Suprapubic skin (tissue), 4 donors: ENCODE measurements at regions not wholly inside any gene's neighbourhood (a gene's known extent, or its start where the extent isn't known, plus 50 kb on each side); places are given as distances from the start of the nearest gene placed in this dataset.

Experiments used
- EP300 ChIP-seq: sonication (generic); formaldehyde crosslinking; IDR thresholded peaks from one replicate; pipeline ENCODE4 v1.6.1; 2017; ENCODE audit warnings: antibody characterized with exemption
- POLR2A ChIP-seq, 2 donors: fragments of 450-650 bp; IDR thresholded peaks; one replicate each; pipeline ENCODE4 v1.6.1; 2017; ENCODE audit warnings: antibody characterized with exemption in 2 of 2, mild to moderate bottlenecking in 2 of 2, moderate library complexity in 2 of 2
- POLR2AphosphoS5 ChIP-seq, 3 donors: sonication (generic); formaldehyde crosslinking; IDR thresholded peaks; one replicate each; pipeline ENCODE4 v1.6.1; 2017; ENCODE audit warnings: antibody characterized with exemption in 3 of 3

- TF ChIP-seq POLR2AphosphoS5 (IDR thresholded peaks at IDR 0.05) (no peak), EP300 (no peak), POLR2A (IDR thresholded peaks at IDR 0.05) (no peak)
Observed at GRCh38 chr1:29520571-29521437, 284.5 kb downstream of the PTPRU start.
